Natural killer cell (primary cell): ENCODE measurements at regions not wholly inside any gene's neighbourhood (a gene's known extent, or its start where the extent isn't known, plus 50 kb on each side); places are given as distances from the start of the nearest gene placed in this dataset.

Experiments used
- ATAC-seq, 3 donors: fragments of 150-1000 bp in 2 of 3; fragments of 200-7000 bp in 1 of 3; cut with Tn5 transposase; 1 replicate in 1 of 3; 2 replicates in 2 of 3; pipeline ENCODE4 v1.10.0; 2021; ENCODE audit warnings: mild to moderate bottlenecking in 2 of 3, moderate library complexity in 2 of 3
- DNase-seq, 2 donors: peaks; one replicate each; pipeline versions ENCODE4 v3.0.0 to v3.0.0-alpha.2; 2013 to 2021; ENCODE audit warnings: mixed read lengths in 1 of 2
- H3K27ac ChIP-seq: one replicate; pipeline ENCODE4 v1.5.1; 2013; ENCODE audit warnings: mild to moderate bottlenecking, low read length
- H3K27me3 ChIP-seq: one replicate; pipeline ENCODE4 v1.6.1; 2013; ENCODE audit warnings: low read length; ENCODE audit not compliant: control insufficient read depth, insufficient read depth
- H3K36me3 ChIP-seq: one replicate; pipeline ENCODE4 v1.6.1; 2013; ENCODE audit warnings: low read length; ENCODE audit not compliant: control insufficient read depth, insufficient read depth
- H3K4me1 ChIP-seq: one replicate; pipeline ENCODE4 v1.6.1; 2013; ENCODE audit warnings: low read length; ENCODE audit not compliant: control insufficient read depth, insufficient read depth
- H3K4me3 ChIP-seq: one replicate; pipeline ENCODE4 v1.5.1; 2013; ENCODE audit warnings: low read length
- H3K9me3 ChIP-seq: one replicate; pipeline ENCODE4 v1.6.1; 2013; ENCODE audit warnings: low read length; ENCODE audit not compliant: control insufficient read depth, insufficient read depth
- H3K27ac Mint-ChIP-seq, 2 donors: one replicate each; pipeline ENCODE4 v1.8.0; 2022; ENCODE audit warnings: mild to moderate bottlenecking in 2 of 2, mixed read lengths in 2 of 2, moderate library complexity in 1 of 2
- H3K27me3 Mint-ChIP-seq, 2 donors: one replicate each; pipeline ENCODE4 v1.8.0; 2022; ENCODE audit warnings: low read depth in 2 of 2, mixed read lengths in 2 of 2
- H3K36me3 Mint-ChIP-seq: one replicate; pipeline ENCODE4 v1.8.0; 2022; ENCODE audit warnings: mixed read lengths
- H3K4me1 Mint-ChIP-seq, 2 donors: one replicate each; pipeline ENCODE4 v1.8.0; 2022; ENCODE audit warnings: mixed read lengths in 2 of 2
- H3K4me3 Mint-ChIP-seq: one replicate; pipeline ENCODE4 v1.8.0; 2022; ENCODE audit warnings: mild to moderate bottlenecking, moderate library complexity, mixed read lengths
- H3K9me3 Mint-ChIP-seq, 2 donors: one replicate each; pipeline ENCODE4 v1.8.0; 2022; ENCODE audit warnings: mixed read lengths in 2 of 2
- WGBS: methylation state at CpG from one replicate; pipeline ENCODE4 v1.1.7; 2013; ENCODE audit warnings: missing lambda C conversion rate; ENCODE audit not compliant: insufficient coverage; 5-methylcytosine and 5-hydroxymethylcytosine counted together
- intact Hi-C: fragments of 100-400 bp; cut with micrococcal nuclease; formaldehyde crosslinking; loops from one replicate; pipeline ENCODE4 v1.14.2; 2022
- TF ChIP-seq, protein P1 (sequence below): fragments of 200-600 bp; IDR thresholded peaks from one replicate; pipeline ENCODE4 v1.8.0; 2022; ENCODE audit warnings: antibody characterized with exemption

DNA sequence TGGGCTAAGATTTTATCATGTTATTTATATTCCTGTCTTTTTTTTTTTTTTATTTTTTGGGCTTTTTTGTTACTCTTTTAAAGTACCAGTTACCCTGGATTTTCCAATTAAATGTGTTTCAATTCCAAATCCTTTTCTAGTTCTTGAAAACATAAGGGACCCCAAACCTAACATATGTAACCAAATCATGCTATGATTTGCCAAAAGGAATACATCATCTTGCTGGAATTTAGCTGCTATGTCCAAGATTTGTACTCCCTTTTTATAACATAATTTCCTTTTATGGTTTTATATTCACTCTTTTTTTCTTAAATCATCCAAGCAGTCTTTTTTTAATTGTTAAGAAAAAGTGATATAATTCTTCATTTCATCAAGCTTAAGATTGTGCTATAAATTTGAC, 60.9 kb upstream of the DSEL start:
- Histone ChIP-seq H3K27ac (no peak overlapping the region), H3K4me1 (no peaks in the 10 kb centered on the region), H3K36me3 (no peaks in the 10 kb centered on the region), H3K9me3 (no peaks in the 10 kb centered on the region), H3K27me3 (no peaks in the 10 kb centered on the region), H3K4me3 (no peak overlapping the region)
- H3K9me3 Mint-ChIP-seq = peaks cover 5 to 6% of the 10 kb centered on the region in 2 donors
- H3K4me1 Mint-ChIP-seq = no peaks in the 10 kb centered on the region
- no peak overlapping the region for H3K4me3 Mint-ChIP-seq
- DNase-seq = no peak
- no peak overlapping the region for H3K27ac Mint-ChIP-seq
- H3K36me3 Mint-ChIP-seq = no peaks in the 10 kb centered on the region
- ATAC-seq = no peak
- TF ChIP-seq, protein P1, sequence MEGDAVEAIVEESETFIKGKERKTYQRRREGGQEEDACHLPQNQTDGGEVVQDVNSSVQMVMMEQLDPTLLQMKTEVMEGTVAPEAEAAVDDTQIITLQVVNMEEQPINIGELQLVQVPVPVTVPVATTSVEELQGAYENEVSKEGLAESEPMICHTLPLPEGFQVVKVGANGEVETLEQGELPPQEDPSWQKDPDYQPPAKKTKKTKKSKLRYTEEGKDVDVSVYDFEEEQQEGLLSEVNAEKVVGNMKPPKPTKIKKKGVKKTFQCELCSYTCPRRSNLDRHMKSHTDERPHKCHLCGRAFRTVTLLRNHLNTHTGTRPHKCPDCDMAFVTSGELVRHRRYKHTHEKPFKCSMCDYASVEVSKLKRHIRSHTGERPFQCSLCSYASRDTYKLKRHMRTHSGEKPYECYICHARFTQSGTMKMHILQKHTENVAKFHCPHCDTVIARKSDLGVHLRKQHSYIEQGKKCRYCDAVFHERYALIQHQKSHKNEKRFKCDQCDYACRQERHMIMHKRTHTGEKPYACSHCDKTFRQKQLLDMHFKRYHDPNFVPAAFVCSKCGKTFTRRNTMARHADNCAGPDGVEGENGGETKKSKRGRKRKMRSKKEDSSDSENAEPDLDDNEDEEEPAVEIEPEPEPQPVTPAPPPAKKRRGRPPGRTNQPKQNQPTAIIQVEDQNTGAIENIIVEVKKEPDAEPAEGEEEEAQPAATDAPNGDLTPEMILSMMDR = no peak
- intact Hi-C loops = no loop called here
- no peaks in the 10 kb centered on the region for H3K27me3 Mint-ChIP-seq

DNA sequence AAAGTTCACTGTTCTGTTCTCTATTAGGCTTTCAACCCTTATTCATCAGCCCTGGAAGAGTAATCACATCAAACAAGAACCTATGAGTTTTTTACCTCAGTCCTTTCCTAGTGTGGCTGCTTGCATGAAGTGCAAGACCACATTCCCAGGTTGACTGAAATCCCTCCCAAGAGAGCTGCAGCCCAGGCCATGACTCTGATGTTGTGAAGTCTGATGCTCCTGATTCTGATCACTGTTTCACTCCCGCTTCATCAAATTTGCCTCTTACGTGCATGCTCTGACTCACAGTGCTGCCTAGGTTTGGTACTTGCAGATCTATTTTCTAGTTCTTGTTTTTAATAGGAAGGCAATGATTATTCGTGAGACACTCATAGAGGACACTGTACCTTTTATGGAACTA, 58.2 kb upstream of the DSEL start:
- no peaks in the 10 kb centered on the region for H3K4me1 Mint-ChIP-seq
- H3K9me3 Mint-ChIP-seq = peaks cover 10 to 14% of the 10 kb centered on the region in 2 donors
- Histone ChIP-seq H3K4me1 (no peaks in the 10 kb centered on the region), H3K9me3 (no peaks in the 10 kb centered on the region), H3K36me3 (no peaks in the 10 kb centered on the region), H3K27ac (no peak overlapping the region), H3K27me3 (no peaks in the 10 kb centered on the region), H3K4me3 (no peak overlapping the region)
- TF ChIP-seq, protein P1 = no peak
- no peak overlapping the region for H3K27ac Mint-ChIP-seq
- DNase-seq = no peak
- no peaks in the 10 kb centered on the region for H3K36me3 Mint-ChIP-seq
- intact Hi-C loops = no loop called here
- WGBS = 82% methylated on average over 3 of the region's 3 CpGs
- H3K27me3 Mint-ChIP-seq = no peaks in the 10 kb centered on the region
- no peak overlapping the region for H3K4me3 Mint-ChIP-seq
- ATAC-seq = no peak

DNA sequence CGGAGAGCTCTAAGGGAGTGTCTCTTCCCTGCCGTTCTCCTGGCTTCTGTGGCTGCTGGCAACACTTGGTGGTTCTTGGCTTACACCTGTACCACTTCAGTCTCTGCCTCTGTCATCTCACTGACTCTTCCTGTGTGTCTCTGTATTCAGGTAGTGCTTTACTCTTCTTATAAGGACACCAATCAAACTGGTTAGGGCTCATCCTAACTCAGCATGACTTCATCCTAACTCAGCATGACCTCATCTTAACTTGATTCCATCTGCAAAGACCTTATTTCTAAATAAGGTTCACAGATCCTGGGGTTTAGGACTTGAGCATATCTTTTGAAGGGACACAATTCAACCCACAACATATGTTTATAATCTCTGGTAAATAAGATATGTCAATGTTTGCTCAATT, 51.6 kb upstream of the DSEL start:
- Mint-ChIP-seq H3K4me1 (no peaks in the 10 kb centered on the region), H3K9me3 (peaks cover 11 to 12% of the 10 kb centered on the region in 2 donors), H3K27ac (no peak overlapping the region), H3K36me3 (no peaks in the 10 kb centered on the region), H3K27me3 (no peaks in the 10 kb centered on the region), H3K4me3 (no peak overlapping the region)
- no peak for ATAC-seq
- no peaks in the 10 kb centered on the region for H3K36me3 ChIP-seq
- TF ChIP-seq, protein P1 = no peak
- H3K9me3 ChIP-seq = no peaks in the 10 kb centered on the region
- 72% methylated on average over 2 of the region's 2 CpGs for WGBS
- DNase-seq = no peak
- H3K27ac ChIP-seq = no peak overlapping the region
- intact Hi-C loops = no loop called here
- no peak overlapping the region for H3K4me3 ChIP-seq
- no peaks in the 10 kb centered on the region for H3K27me3 ChIP-seq
- no peaks in the 10 kb centered on the region for H3K4me1 ChIP-seq
